Activated naive CD8-positive, alpha-beta T cell treated with anti-CD3 and anti-CD28 coated beads, Interleukin-2, amount 10 ng/mL, durations not matched to agents 7 days and 5 days (primary cell): ENCODE measurements at regions not wholly inside any gene's neighbourhood (a gene's known extent, or its start where the extent isn't known, plus 50 kb on each side); places are given as distances from the start of the nearest gene placed in this dataset.
"Not testable (repeated sequence)": the region's sequence is repeated elsewhere in the genome, so short reads cannot be mapped to it uniquely, and the experiment has no call there.

ENCODE experiments used
- ATAC-seq: fragments of 150-1000 bp; cut with Tn5 transposase; one replicate; pipeline ENCODE4 v1.10.0; 2021; ENCODE audit warnings: low read depth, moderate library complexity
- POLR2A ChIA-PET: fragments of 350-600 bp; sonication (Branson Sonifier 250); formaldehyde crosslinking; loops from one replicate; lab custom pipeline; 2021; ENCODE audit warnings: antibody characterized with exemption; lab: Charles Lee
- DNase-seq: peaks from one replicate; pipeline ENCODE4 v3.0.0; 2021
- H3K27ac Mint-ChIP-seq: one replicate; pipeline ENCODE4 v1.8.0; 2022; ENCODE audit warnings: mild to moderate bottlenecking, mixed read lengths
- H3K27me3 Mint-ChIP-seq: one replicate; pipeline ENCODE4 v1.8.0; 2022; ENCODE audit warnings: mild to moderate bottlenecking, moderate library complexity, mixed read lengths
- H3K36me3 Mint-ChIP-seq: one replicate; pipeline ENCODE4 v1.8.0; 2021; ENCODE audit warnings: mild to moderate bottlenecking, mixed read lengths
- H3K4me1 Mint-ChIP-seq: one replicate; pipeline ENCODE4 v1.8.0; 2021; ENCODE audit warnings: mixed read lengths
- H3K4me3 Mint-ChIP-seq: one replicate; pipeline ENCODE4 v1.8.0; 2022; ENCODE audit warnings: mild to moderate bottlenecking, moderate library complexity, mixed read lengths
- H3K9me3 Mint-ChIP-seq: one replicate; pipeline ENCODE4 v1.8.0; 2021; ENCODE audit warnings: mixed read lengths

GRCh38 chr13:21309542-21310172 lies 133.2 kb downstream of the MRPL57 start:
- H3K4me1 Mint-ChIP-seq = peaks cover 9% of the 10 kb centered on the region
- POLR2A ChIA-PET = no interaction called here
- no peaks in the 10 kb centered on the region for H3K27me3 Mint-ChIP-seq
- ATAC-seq (no peak), DNase-seq (no peak)
- no peak overlapping the region for H3K27ac Mint-ChIP-seq
- no peaks in the 10 kb centered on the region for H3K9me3 Mint-ChIP-seq
- no peak overlapping the region for H3K4me3 Mint-ChIP-seq
- H3K36me3 Mint-ChIP-seq = peaks cover 11% of the 10 kb centered on the region

- H3K36me3 Mint-ChIP-seq = peaks cover 11% of the 10 kb centered on the region
- H3K27ac Mint-ChIP-seq = no peak overlapping the region
- ATAC-seq = no peak
- POLR2A ChIA-PET = no interaction called here
- H3K4me1 Mint-ChIP-seq = peaks cover 9% of the 10 kb centered on the region
- no peak for DNase-seq
- H3K4me3 Mint-ChIP-seq = no peak overlapping the region
- H3K27me3 Mint-ChIP-seq = no peaks in the 10 kb centered on the region
- H3K9me3 Mint-ChIP-seq = no peaks in the 10 kb centered on the region
Measured at GRCh38 chr13:21310220-21310619, 133.8 kb downstream of the MRPL57 start.

DNA sequence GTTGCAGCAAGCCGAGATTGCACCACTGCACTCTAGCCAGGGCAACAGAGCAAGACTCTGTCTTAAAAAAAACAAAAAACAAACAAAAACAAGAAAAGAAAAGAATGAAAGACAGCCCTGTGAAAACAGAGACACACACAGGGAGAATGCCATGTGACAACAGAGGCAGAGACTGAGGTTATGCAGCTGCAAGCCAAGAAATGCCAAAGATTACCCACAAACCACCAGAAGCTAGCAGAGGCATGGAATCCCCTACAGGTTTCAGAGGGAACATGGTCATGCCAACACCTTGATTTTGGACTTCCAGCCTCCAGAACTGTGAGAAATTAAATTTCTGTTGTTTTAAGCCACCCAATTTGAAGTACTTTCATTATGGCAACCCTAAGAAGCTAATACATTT lies 138.5 kb downstream of the MRPL57 start:
- DNase-seq, H3K4me3 Mint-ChIP-seq, ATAC-seq, H3K9me3 Mint-ChIP-seq, H3K4me1 Mint-ChIP-seq, H3K27me3 Mint-ChIP-seq, H3K27ac Mint-ChIP-seq, POLR2A ChIA-PET: not testable (repeated sequence)
- peaks cover 16% of the 10 kb centered on the region for H3K36me3 Mint-ChIP-seq

DNA sequence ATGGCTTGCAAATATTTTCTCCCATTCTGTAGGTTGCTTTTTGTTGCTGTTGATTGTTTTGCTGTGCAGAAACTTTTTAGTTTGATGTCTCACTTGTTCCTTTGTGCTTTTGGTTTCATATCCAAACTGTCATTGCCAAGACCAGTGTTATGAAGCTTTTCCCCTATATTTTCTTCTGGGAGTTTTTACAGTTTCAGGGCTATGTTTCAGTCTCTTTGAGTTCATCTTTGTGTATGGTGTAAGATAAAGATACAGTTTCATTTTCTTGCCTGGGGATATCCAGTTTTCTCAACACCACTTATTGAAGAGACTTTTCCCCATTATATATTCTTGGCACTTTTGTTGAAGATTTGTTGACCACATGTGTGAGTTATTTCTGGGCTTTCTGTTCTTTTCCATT lies 139.9 kb downstream of the MRPL57 start:
- Mint-ChIP-seq H3K4me3 (no peak overlapping the region), H3K4me1 (no peaks in the 10 kb centered on the region), H3K9me3 (no peaks in the 10 kb centered on the region), H3K36me3 (peaks cover 8% of the 10 kb centered on the region), H3K27ac (no peak overlapping the region), H3K27me3 (no peaks in the 10 kb centered on the region)
- no peak for ATAC-seq
- POLR2A ChIA-PET = interaction anchor here (0.7 kb wide), 1 partner anchor 143 kb away, joined by 6 read pairs; the partner anchor contains the start of gene ZDHHC20
- DNase-seq = no peak

DNA sequence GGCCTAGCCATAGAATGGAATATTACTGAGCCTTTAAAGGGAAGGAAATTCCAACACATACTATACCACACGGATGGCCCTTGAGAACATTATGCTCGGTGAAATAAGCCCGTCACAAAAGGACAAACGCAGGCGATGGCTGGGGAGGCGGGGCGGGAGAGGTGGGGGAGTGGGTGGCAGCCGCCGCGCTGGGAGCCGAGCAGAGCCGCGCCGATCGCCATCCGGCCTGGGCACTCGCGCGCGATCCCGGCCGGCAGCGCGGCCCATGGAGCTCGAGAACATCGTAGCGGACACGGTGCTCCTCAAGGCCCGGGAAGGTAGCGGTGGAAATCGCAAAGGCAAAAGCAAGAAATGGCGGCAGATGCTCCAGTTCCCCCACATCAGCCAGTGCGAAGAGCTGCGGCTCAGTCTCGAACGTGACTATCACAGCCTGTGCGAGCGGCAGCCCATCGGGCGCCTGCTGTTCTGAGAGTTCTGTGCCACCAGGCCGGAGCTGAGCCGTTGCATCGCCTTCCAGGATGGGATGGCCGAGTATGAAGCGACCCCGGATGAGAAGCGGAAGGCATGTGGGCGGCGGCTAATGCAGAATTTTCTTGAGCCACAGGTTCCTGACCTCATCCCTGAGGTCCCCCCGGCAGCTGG lies 140.1 kb downstream of the ZDHHC20 start:
- H3K36me3 Mint-ChIP-seq = peaks cover 6% of the 10 kb centered on the region
- DNase-seq (no peak), ATAC-seq (no peak)
- H3K4me3 Mint-ChIP-seq = peak overlapping the region; percentile 2
- no peaks in the 10 kb centered on the region for H3K27me3 Mint-ChIP-seq
- H3K9me3 Mint-ChIP-seq = no peaks in the 10 kb centered on the region
- POLR2A ChIA-PET = no interaction called here
- no peak overlapping the region for H3K27ac Mint-ChIP-seq
- no peaks in the 10 kb centered on the region for H3K4me1 Mint-ChIP-seq

DNA sequence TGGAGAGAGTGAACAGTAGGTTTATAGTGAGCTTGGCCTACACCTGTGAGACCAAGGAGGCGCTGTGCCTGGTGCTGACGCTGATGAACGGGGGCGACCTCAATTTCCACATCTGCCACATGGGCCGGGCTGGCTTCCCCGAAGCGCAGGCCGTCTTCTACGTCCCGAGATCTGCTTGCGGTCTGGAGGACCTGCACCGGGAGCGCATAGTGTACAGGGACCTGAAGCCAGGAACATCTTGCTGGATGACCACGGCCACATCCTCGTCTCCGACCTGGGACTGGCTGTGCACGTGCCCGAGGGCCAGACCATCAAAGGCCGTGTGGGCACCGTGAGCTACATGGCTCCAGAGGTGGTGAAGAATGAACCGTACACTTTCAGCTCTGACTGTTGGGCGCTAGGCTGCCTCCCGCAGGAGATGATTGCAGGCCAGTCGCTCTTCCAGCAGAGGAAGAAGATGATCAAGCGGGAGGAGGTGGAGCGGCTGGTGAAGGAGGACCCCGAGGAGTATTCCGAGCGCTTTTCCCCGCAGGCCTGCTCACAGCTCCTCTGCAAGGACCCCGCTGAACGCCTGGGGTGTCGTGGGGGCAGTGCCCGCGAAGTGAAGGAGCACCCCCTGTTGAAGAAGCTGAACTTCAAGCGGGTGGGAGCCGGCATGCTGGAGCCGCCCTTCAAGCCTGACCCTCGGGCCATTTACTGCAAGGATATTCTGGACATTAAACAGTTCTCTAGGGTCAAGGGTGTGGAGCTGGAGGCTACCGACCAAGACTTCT lies 139.0 kb downstream of the ZDHHC20 start:
- Mint-ChIP-seq H3K4me3 (no peak overlapping the region), H3K27ac (no peak overlapping the region), H3K4me1 (peaks cover 2% of the 10 kb centered on the region), H3K27me3 (no peaks in the 10 kb centered on the region), H3K36me3 (peaks cover 7% of the 10 kb centered on the region), H3K9me3 (no peaks in the 10 kb centered on the region)
- no peak for ATAC-seq
- no peak for DNase-seq
- POLR2A ChIA-PET = no interaction called here

GRCh38 chr13:21320642-21321034 lies 138.5 kb downstream of the ZDHHC20 start:
- H3K4me3 Mint-ChIP-seq = no peak overlapping the region
- POLR2A ChIA-PET = no interaction called here
- H3K36me3 Mint-ChIP-seq = peaks cover 8% of the 10 kb centered on the region

GRCh38 chr13:21321269-21321668 lies 137.8 kb downstream of the ZDHHC20 start:
- DNase-seq (no peak), ATAC-seq (no peak)
- no peaks in the 10 kb centered on the region for H3K27me3 Mint-ChIP-seq
- no peak overlapping the region for H3K4me3 Mint-ChIP-seq
- H3K36me3 Mint-ChIP-seq = peaks cover 8% of the 10 kb centered on the region
- H3K4me1 Mint-ChIP-seq = peaks cover 7% of the 10 kb centered on the region
- no peak overlapping the region for H3K27ac Mint-ChIP-seq
- no peaks in the 10 kb centered on the region for H3K9me3 Mint-ChIP-seq
- POLR2A ChIA-PET = no interaction called here

More at GRCh38 chr13:21320642-21321034, 138.5 kb downstream of the ZDHHC20 start:
- ATAC-seq (no peak), DNase-seq (no peak)
- H3K27ac Mint-ChIP-seq = no peak overlapping the region
- H3K27me3 Mint-ChIP-seq = no peaks in the 10 kb centered on the region
- no peaks in the 10 kb centered on the region for H3K9me3 Mint-ChIP-seq
- H3K4me1 Mint-ChIP-seq = peaks cover 4% of the 10 kb centered on the region

GRCh38 chr13:21322327-21322965 lies 136.7 kb downstream of the ZDHHC20 start:
- Mint-ChIP-seq H3K4me1 (peaks cover 7% of the 10 kb centered on the region), H3K4me3 (no peak overlapping the region), H3K36me3 (peaks cover 8% of the 10 kb centered on the region), H3K27ac (no peak overlapping the region), H3K27me3 (no peaks in the 10 kb centered on the region), H3K9me3 (no peaks in the 10 kb centered on the region)
- POLR2A ChIA-PET = no interaction called here
- DNase-seq = no peak
- no peak for ATAC-seq
